Activated T-helper 17 cell treated with anti-CD3 and anti-CD28 coated beads, Interleukin-2, amount 50 U/mL, for 72 hours (primary cell): ENCODE measurements at regions not wholly inside any gene's neighbourhood (a gene's known extent, or its start where the extent isn't known, plus 50 kb on each side); places are given as distances from the start of the nearest gene placed in this dataset.

Experiments
- ATAC-seq: fragments of 150-1000 bp; cut with Tn5 transposase; replicated peaks from 2 replicates; pipeline ENCODE4 v1.10.0; 2021; ENCODE audit warnings: mild to moderate bottlenecking, moderate library complexity
- H3K27ac Mint-ChIP-seq: one replicate; pipeline ENCODE4 v1.8.0; 2022; ENCODE audit warnings: mixed read lengths
- H3K27me3 Mint-ChIP-seq: one replicate; pipeline ENCODE4 v1.8.0; 2022; ENCODE audit warnings: mixed read lengths
- H3K36me3 Mint-ChIP-seq: one replicate; pipeline ENCODE4 v1.8.0; 2022; ENCODE audit warnings: low read depth, mild to moderate bottlenecking, mixed read lengths
- H3K4me1 Mint-ChIP-seq: one replicate; pipeline ENCODE4 v1.8.0; 2022; ENCODE audit warnings: mixed read lengths
- H3K4me3 Mint-ChIP-seq: one replicate; pipeline ENCODE4 v1.8.0; 2022; ENCODE audit warnings: mild to moderate bottlenecking, mixed read lengths
- H3K9me3 Mint-ChIP-seq: one replicate; pipeline ENCODE4 v1.8.0; 2022; ENCODE audit warnings: mixed read lengths

DNA sequence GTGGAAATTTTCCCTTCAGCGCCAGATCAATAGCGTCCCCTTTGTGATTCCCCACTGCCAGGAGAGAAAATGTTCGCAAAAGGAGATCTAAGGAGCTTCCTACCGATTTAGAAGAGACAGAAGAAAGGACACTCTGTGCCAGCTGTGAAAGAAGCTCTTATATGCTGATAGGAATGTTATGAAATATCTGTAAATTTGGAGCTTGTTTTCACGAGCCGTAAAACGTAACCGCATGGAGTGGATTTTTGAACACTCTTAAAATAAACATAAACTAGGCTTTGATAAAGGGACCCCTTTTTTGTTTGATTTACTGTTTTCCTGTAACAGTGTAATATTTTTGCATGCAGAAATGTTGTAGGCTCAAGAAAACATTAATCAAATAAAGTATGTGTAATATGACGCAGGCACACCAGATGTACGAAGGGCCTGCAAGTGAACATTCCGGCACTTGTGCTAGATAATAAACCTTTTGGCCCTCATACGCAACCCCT lies 346.8 kb downstream of the ETNK1 start:
- Mint-ChIP-seq H3K4me3 (no peak overlapping the region), H3K9me3 (peaks cover 3% of the 10 kb centered on the region), H3K27ac (no peak overlapping the region), H3K27me3 (peaks cover 8% of the 10 kb centered on the region), H3K36me3 (no peaks in the 10 kb centered on the region), H3K4me1 (no peaks in the 10 kb centered on the region)
- no peak for ATAC-seq

- H3K4me1 Mint-ChIP-seq = no peaks in the 10 kb centered on the region
- no peak overlapping the region for H3K27ac Mint-ChIP-seq
- H3K4me3 Mint-ChIP-seq = no peak overlapping the region
- no peaks in the 10 kb centered on the region for H3K36me3 Mint-ChIP-seq
- H3K9me3 Mint-ChIP-seq = peaks cover 3% of the 10 kb centered on the region
- ATAC-seq = no peak
- peaks cover 10% of the 10 kb centered on the region for H3K27me3 Mint-ChIP-seq
These were observed 349.9 kb downstream of the ETNK1 start for GRCh38 chr12:22974865-22975264.

DNA sequence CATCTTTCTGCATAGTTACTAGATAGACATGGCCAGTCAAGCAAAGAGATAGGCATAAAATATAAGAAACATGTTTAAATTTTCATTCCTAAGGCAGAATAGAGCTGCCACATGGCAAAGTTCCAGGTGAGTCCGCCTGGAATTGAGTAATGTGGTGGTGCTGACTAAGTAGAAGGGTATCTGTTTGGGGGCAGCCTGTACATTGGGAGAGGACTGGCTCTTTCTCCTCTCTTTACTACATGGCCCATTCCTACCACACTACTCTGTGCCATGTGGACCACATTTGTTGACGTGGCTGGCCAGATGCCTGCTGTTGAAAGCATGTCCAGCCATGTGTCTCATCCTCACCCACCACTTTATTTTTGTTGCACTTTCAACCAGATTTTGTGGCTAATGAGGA lies 354.0 kb downstream of the ETNK1 start:
- Mint-ChIP-seq H3K27me3 (peaks cover 10% of the 10 kb centered on the region), H3K9me3 (no peaks in the 10 kb centered on the region), H3K27ac (no peak overlapping the region), H3K4me1 (no peaks in the 10 kb centered on the region), H3K36me3 (no peaks in the 10 kb centered on the region), H3K4me3 (no peak overlapping the region)
- ATAC-seq = no peak

GRCh38 chr12:22979854-22980469 lies 355.0 kb downstream of the ETNK1 start:
- H3K4me1 Mint-ChIP-seq = no peaks in the 10 kb centered on the region
- no peaks in the 10 kb centered on the region for H3K9me3 Mint-ChIP-seq
- no peak for ATAC-seq
- no peaks in the 10 kb centered on the region for H3K36me3 Mint-ChIP-seq
- no peak overlapping the region for H3K4me3 Mint-ChIP-seq
- no peak overlapping the region for H3K27ac Mint-ChIP-seq
- peaks cover 10% of the 10 kb centered on the region for H3K27me3 Mint-ChIP-seq

DNA sequence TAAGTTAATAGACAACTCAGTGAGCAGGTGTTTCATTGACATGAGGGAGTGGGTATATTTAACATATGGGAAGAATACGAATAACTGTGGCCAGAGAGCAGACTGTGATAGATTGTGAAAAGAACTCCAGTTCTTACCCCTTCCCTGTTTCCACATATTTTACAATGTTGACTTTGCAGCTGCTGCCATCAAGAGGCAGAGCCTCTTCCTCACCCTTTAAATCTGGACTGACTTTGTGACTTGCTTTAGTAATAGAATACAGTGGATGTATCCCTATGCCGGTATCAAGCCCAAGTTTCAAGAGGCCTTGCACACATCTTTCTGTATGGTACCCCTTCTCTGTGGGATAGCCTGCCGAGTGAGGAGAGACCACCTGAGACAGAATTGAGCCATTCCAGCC lies 356.7 kb downstream of the ETNK1 start:
- no peaks in the 10 kb centered on the region for H3K9me3 Mint-ChIP-seq
- H3K4me1 Mint-ChIP-seq = no peaks in the 10 kb centered on the region
- H3K27ac Mint-ChIP-seq = no peak overlapping the region
- no peak overlapping the region for H3K4me3 Mint-ChIP-seq
- peaks cover 10% of the 10 kb centered on the region for H3K27me3 Mint-ChIP-seq
- no peaks in the 10 kb centered on the region for H3K36me3 Mint-ChIP-seq
- no peak for ATAC-seq

GRCh38 chr12:22982635-22983034 lies 357.7 kb downstream of the ETNK1 start:
- Mint-ChIP-seq H3K4me3 (no peak overlapping the region), H3K27me3 (peaks cover 8% of the 10 kb centered on the region), H3K4me1 (no peaks in the 10 kb centered on the region), H3K27ac (no peak overlapping the region), H3K9me3 (no peaks in the 10 kb centered on the region), H3K36me3 (no peaks in the 10 kb centered on the region)
- ATAC-seq = no peak

DNA sequence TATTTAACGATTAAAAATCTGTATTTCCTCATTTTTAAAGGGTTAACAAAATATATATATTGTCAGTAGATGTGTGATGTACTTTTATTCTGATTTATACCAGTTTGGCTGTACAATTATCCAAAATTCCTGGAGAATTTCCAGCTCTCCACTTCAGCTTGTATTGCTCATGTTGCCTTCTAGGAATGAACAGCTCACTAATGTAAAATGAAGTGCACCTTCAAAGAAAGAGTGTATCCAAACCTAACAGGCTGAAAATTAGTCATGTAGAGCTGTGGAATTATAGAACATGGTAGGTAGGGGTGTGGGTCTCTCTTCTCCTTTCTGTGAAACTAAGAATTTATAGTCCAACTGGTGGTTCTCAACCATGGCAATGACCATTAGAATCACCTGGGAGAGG lies 362.0 kb downstream of the ETNK1 start:
- Mint-ChIP-seq H3K4me3 (no peak overlapping the region), H3K27ac (no peak overlapping the region), H3K36me3 (no peaks in the 10 kb centered on the region), H3K4me1 (no peaks in the 10 kb centered on the region), H3K9me3 (no peaks in the 10 kb centered on the region), H3K27me3 (no peaks in the 10 kb centered on the region)
- no peak for ATAC-seq

DNA sequence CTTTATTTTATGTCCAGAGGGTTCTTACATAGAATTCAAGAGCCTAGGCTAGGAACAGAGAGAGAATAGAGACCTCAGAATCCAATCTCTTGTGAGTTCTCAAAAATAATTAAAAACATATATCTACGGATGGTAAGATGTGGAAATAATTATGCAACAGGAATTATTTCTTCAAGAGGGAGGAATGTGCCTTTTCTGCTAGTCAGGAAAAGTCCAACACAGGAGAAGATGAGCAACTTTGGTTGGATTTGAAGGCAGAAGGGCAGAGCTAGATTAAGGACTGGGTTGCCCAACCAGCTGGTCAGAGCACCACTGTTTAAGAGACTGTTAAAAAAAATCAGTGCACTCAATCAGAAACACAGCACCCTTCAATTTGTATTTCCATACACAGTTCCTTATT lies 365.5 kb downstream of the ETNK1 start:
- Mint-ChIP-seq H3K4me3 (no peak overlapping the region), H3K4me1 (no peaks in the 10 kb centered on the region)

GRCh38 chr12:22991250-22991844 lies 366.4 kb downstream of the ETNK1 start:
- Mint-ChIP-seq H3K27me3 (no peaks in the 10 kb centered on the region), H3K27ac (no peak overlapping the region), H3K36me3 (no peaks in the 10 kb centered on the region), H3K9me3 (no peaks in the 10 kb centered on the region), H3K4me3 (no peak overlapping the region), H3K4me1 (no peaks in the 10 kb centered on the region)
- ATAC-seq = no peak

More for the DNA sequence above, 365.5 kb downstream of the ETNK1 start:
- Mint-ChIP-seq H3K27me3 (no peaks in the 10 kb centered on the region), H3K9me3 (no peaks in the 10 kb centered on the region), H3K27ac (no peak overlapping the region), H3K36me3 (no peaks in the 10 kb centered on the region)
- no peak for ATAC-seq

GRCh38 chr12:22993609-22994315 lies 368.8 kb downstream of the ETNK1 start:
- Mint-ChIP-seq H3K36me3 (no peaks in the 10 kb centered on the region), H3K4me1 (no peaks in the 10 kb centered on the region), H3K9me3 (no peaks in the 10 kb centered on the region), H3K27ac (no peak overlapping the region), H3K27me3 (no peaks in the 10 kb centered on the region), H3K4me3 (no peak overlapping the region)
- ATAC-seq = no peak

GRCh38 chr12:22994316-22994675 lies 369.3 kb downstream of the ETNK1 start:
- no peaks in the 10 kb centered on the region for H3K4me1 Mint-ChIP-seq
- no peaks in the 10 kb centered on the region for H3K36me3 Mint-ChIP-seq
- no peak overlapping the region for H3K4me3 Mint-ChIP-seq
- no peaks in the 10 kb centered on the region for H3K9me3 Mint-ChIP-seq
- H3K27me3 Mint-ChIP-seq = no peaks in the 10 kb centered on the region
- H3K27ac Mint-ChIP-seq = no peak overlapping the region
- no peak for ATAC-seq

GRCh38 chr12:23001487-23001886 lies 376.5 kb downstream of the ETNK1 start:
- Mint-ChIP-seq H3K36me3 (no peaks in the 10 kb centered on the region), H3K9me3 (no peaks in the 10 kb centered on the region), H3K4me1 (no peaks in the 10 kb centered on the region), H3K4me3 (no peak overlapping the region), H3K27ac (no peak overlapping the region), H3K27me3 (no peaks in the 10 kb centered on the region)
- no peak for ATAC-seq

GRCh38 chr12:23002381-23002780 lies 377.4 kb downstream of the ETNK1 start:
- Mint-ChIP-seq H3K27me3 (no peaks in the 10 kb centered on the region), H3K4me3 (no peak overlapping the region), H3K9me3 (no peaks in the 10 kb centered on the region), H3K36me3 (no peaks in the 10 kb centered on the region), H3K4me1 (no peaks in the 10 kb centered on the region), H3K27ac (no peak overlapping the region)
- no peak for ATAC-seq

DNA sequence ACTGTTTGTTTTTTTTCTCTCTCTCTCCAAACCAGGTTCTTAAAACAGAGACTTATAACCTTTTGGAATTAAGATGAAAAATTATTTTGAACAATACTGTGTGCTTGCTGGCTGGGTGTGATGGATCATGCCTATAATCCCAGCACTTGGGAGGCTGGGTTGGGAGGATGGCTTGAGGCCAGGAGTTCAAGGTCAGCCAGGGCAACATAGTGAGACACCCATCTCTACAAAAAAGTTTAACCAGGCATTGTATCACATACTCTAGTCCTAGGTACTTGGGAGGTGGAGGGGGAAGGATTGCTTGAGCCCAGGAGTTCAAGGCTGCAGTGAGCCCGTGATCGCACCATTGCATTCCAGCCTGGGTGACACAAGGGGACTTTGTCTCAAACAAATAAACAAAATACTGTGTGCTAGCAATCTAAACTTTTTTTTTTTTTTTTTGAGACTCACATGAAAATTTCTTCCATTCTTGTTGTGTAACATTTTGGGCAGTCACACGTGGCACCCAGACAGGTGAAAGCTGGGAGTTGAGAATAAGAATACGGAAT lies 379.6 kb downstream of the ETNK1 start:
- H3K27me3 Mint-ChIP-seq = no peaks in the 10 kb centered on the region
- no peaks in the 10 kb centered on the region for H3K4me1 Mint-ChIP-seq
- no peaks in the 10 kb centered on the region for H3K9me3 Mint-ChIP-seq
- no peak overlapping the region for H3K27ac Mint-ChIP-seq
- no peak for ATAC-seq
- no peaks in the 10 kb centered on the region for H3K36me3 Mint-ChIP-seq
- H3K4me3 Mint-ChIP-seq = no peak overlapping the region

- Mint-ChIP-seq H3K27me3 (no peaks in the 10 kb centered on the region), H3K36me3 (no peaks in the 10 kb centered on the region), H3K9me3 (no peaks in the 10 kb centered on the region), H3K4me1 (no peaks in the 10 kb centered on the region), H3K27ac (no peak overlapping the region), H3K4me3 (no peak overlapping the region)
- no peak for ATAC-seq
These were observed 380.4 kb downstream of the ETNK1 start for GRCh38 chr12:23005387-23005786.
